Gastroesophageal sphincter (tissue), 4 donors: ENCODE measurements at regions not wholly inside any gene's neighbourhood (a gene's known extent, or its start where the extent isn't known, plus 50 kb on each side); places are given as distances from the start of the nearest gene placed in this dataset.

Experiments
- ATAC-seq: fragments of 150-250 bp; one replicate; pipeline ENCODE4 v1.9.1; 2016; ENCODE audit warnings: mild to moderate bottlenecking, moderate library complexity
- H3K27ac ChIP-seq, 4 donors: fragments of 200-600 bp; sonication (generic) in 3 of 4; 1 replicate in 3 of 4; 2 replicates in 1 of 4; pipeline ENCODE4 v1.5.1; 2016 to 2019
- H3K27me3 ChIP-seq: fragments of 200-600 bp; sonication (generic); one replicate; pipeline ENCODE4 v1.5.1; 2019
- H3K36me3 ChIP-seq, 2 donors: fragments of 200-600 bp; sonication (generic); one replicate each; pipeline ENCODE4 v1.5.1; 2019; ENCODE audit warnings: control low read depth in 1 of 2
- H3K4me1 ChIP-seq, 3 donors: fragments of 200-600 bp; sonication (generic); 1 replicate in 2 of 3; 2 replicates in 1 of 3; pipeline ENCODE4 v1.5.1; 2016 to 2019; ENCODE audit warnings: control low read depth in 2 of 3
- H3K4me3 ChIP-seq, 2 donors: fragments of 200-600 bp; sonication (generic); one replicate each; pipeline ENCODE4 v1.5.1; 2019; ENCODE audit warnings: mild to moderate bottlenecking in 1 of 2, moderate library complexity in 1 of 2
- H3K9me3 ChIP-seq, 3 donors: fragments of 200-600 bp; sonication (generic); one replicate each; pipeline ENCODE4 v1.5.1; 2017 to 2019; ENCODE audit warnings: control low read depth in 2 of 3
- CTCF ChIP-seq, 4 experiments: fragments of 200-600 bp in 2 of 4; fragments of 450-650 bp in 2 of 4; sonication (generic) in 1 of 4; IDR thresholded peaks; one replicate each; pipeline ENCODE4 v1.5.1; 2017 to 2019; ENCODE audit warnings: antibody characterized with exemption in 4 of 4, mild to moderate bottlenecking in 2 of 4, moderate library complexity in 2 of 4
- EP300 ChIP-seq: sonication (generic); formaldehyde crosslinking; IDR thresholded peaks from one replicate; pipeline ENCODE4 v1.6.1; 2017; ENCODE audit warnings: antibody characterized with exemption, mild to moderate bottlenecking
- POLR2A ChIP-seq, 2 donors: fragments of 450-650 bp; IDR thresholded peaks; one replicate each; pipeline ENCODE4 v1.6.1; 2017; ENCODE audit warnings: antibody characterized with exemption in 2 of 2, mild to moderate bottlenecking in 2 of 2, moderate library complexity in 1 of 2
- POLR2AphosphoS5 ChIP-seq: sonication (generic); formaldehyde crosslinking; IDR thresholded peaks from one replicate; pipeline ENCODE4 v1.6.1; 2017; ENCODE audit warnings: antibody characterized with exemption
- WGBS, 2 donors: methylation state at CpG; one replicate each; pipeline ENCODE4 v1.1.5; 2018; ENCODE audit warnings: low coverage in 1 of 2; 5-methylcytosine and 5-hydroxymethylcytosine counted together

DNA sequence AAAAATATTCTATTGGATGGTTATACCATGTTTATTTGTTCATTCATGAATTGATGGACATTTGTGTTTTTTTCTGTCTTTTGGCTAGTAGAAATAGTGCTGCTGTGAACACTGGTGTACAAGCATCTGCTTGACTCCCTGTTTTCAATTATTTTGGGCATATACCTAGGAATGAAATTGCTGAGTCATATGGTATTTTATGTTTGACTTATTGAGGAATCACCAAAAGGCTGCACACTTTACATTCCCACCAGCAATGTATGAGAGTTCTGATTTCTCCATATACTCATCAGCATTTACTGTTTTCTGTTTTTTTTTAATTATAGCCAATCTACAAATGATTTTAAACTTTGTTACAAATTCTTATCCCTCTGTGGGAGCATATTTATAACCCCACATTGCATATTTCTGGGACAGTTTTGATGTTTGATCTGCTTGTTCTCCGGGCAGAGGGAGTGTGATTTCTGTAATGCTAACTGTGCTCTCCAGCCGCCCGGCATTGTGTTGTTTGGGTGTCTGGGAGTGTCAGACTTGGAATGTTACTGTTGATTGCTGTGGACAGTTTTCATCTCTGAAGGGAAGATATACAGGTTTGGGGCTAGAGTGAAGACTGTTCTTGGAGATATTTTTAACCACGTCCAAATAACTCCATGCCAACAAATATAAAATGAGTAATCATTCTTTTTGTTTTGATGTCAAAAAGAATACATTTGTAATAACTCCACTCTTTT is 60.5 kb upstream of the PGRMC2 start:
- Histone ChIP-seq H3K27me3 (no peaks in the 10 kb centered on the region), H3K4me1 (peaks cover 0 to 16% (median 0%) of the 10 kb centered on the region in 3 donors), H3K27ac (peak overlapping the region in 2 of 4 donors; percentile 20 to 23), H3K9me3 (no peaks in the 10 kb centered on the region), H3K36me3 (no peaks in the 10 kb centered on the region), H3K4me3 (no peak overlapping the region)
- TF ChIP-seq POLR2A (IDR thresholded peaks at IDR 0.05) (no peak), POLR2AphosphoS5 (no peak), CTCF (IDR thresholded peaks at IDR 0.05) (no peak), EP300 (no peak)
- WGBS, 2 donors: 28 to 56% methylated on average over 4 of the region's 4 CpGs
- no peak for ATAC-seq

DNA sequence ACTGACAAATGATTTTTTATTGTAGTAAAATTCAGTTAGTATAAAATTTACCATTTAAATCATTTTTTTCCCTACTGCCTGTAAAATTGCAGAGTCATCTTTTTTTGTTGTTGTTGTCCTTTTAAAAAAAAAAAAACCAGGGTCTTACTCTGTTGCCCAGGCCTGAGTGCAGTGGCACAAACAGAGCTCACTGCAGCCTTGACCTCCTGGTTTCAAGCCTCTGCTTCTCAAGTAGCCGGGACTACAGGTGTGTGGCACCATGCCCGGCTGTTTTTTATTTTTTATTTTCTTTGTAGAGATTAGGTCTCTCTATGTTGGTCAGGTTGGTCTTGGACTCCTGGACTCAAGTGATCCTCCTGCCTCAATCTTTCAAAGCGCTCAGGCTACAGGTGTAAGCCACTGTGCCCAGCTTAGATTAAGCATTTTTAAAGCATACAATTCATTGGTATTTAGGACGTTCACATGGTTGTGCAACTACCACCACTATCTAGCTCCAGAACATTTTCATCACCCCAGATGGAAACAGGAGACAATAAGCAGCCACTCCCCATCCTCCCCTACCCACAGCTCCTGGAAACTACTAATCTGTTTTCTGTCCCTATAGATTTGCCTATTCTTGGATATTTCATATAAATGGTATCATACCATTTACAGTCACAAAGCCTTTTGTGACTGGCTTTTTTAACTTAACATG is 59.7 kb upstream of the PGRMC2 start:
- Histone ChIP-seq H3K27ac (no peak overlapping the region), H3K27me3 (no peaks in the 10 kb centered on the region), H3K4me1 (peaks cover 0 to 16% (median 0%) of the 10 kb centered on the region in 3 donors), H3K9me3 (no peaks in the 10 kb centered on the region), H3K36me3 (no peaks in the 10 kb centered on the region), H3K4me3 (no peak overlapping the region)
- peak; percentile 60 for ATAC-seq
- no peak for TF ChIP-seq POLR2AphosphoS5
- TF ChIP-seq POLR2A (IDR thresholded peaks at IDR 0.05): no peak
- 74 to 76% methylated on average over 3 to 4 of the region's 4 CpGs for whole genome bisulfite sequencing, 2 donors

GRCh38 chr4:128346054-128346716 is 58.6 kb upstream of the PGRMC2 start:
- TF ChIP-seq CTCF (IDR thresholded peaks at IDR 0.05) (no peak), POLR2AphosphoS5 (no peak), POLR2A (IDR thresholded peaks at IDR 0.05) (no peak), EP300 (no peak)
- no peak for ATAC-seq
- no peak overlapping the region for H3K27ac ChIP-seq
- H3K4me1 ChIP-seq: peaks cover 0 to 16% (median 0%) of the 10 kb centered on the region in 3 donors
- H3K9me3 ChIP-seq: no peaks in the 10 kb centered on the region
- H3K4me3 ChIP-seq: no peak overlapping the region
- 82 to 88% methylated on average over 3 of the region's 3 CpGs for WGBS, 2 donors
- H3K36me3 ChIP-seq: no peaks in the 10 kb centered on the region
- no peaks in the 10 kb centered on the region for H3K27me3 ChIP-seq

GRCh38 chr4:128345650-128346049 is 58.0 kb upstream of the PGRMC2 start:
- whole genome bisulfite sequencing, 2 donors: 45 to 64% methylated on average over 1 of the region's 1 CpG
- no peak for TF ChIP-seq CTCF (IDR thresholded peaks at IDR 0.05)
- no peak for TF ChIP-seq POLR2A (IDR thresholded peaks at IDR 0.05)
- no peak for TF ChIP-seq EP300
- no peak for TF ChIP-seq POLR2AphosphoS5
- ATAC-seq: no peak
- Histone ChIP-seq H3K27ac (no peak overlapping the region), H3K36me3 (no peaks in the 10 kb centered on the region), H3K4me1 (peaks cover 0 to 16% (median 0%) of the 10 kb centered on the region in 3 donors), H3K27me3 (no peaks in the 10 kb centered on the region), H3K4me3 (no peak overlapping the region), H3K9me3 (no peaks in the 10 kb centered on the region)

DNA sequence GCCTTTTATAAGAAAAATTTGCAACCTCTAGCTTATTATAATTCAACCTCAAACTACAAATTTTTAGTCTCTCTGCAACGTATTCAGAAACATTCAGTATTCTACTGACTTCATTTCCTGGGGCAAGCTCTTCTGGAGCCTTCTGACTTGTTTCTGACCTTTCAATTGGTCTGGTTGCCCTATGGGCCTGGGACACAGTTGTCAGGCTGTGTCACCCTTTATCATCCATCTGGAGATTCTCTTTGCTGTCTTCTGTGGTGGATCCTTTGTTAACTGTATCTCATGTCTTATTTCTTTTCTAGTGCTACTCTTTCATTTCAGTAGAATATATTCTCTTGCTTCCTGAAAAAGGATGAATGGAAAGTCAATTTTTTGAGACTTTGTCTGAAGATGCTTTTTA is 55.1 kb upstream of the PGRMC2 start:
- Histone ChIP-seq H3K36me3 (no peaks in the 10 kb centered on the region), H3K9me3 (no peaks in the 10 kb centered on the region), H3K4me1 (peaks cover 0 to 3% (median 0%) of the 10 kb centered on the region in 3 donors), H3K27ac (no peak overlapping the region), H3K4me3 (no peak overlapping the region), H3K27me3 (no peaks in the 10 kb centered on the region)
- ATAC-seq: no peak
- TF ChIP-seq CTCF (IDR thresholded peaks at IDR 0.05) (no peak), POLR2A (IDR thresholded peaks at IDR 0.05) (no peak), POLR2AphosphoS5 (no peak), EP300 (no peak)
- WGBS, 2 donors: 67 to 80% methylated on average over 1 of the region's 1 CpG
